Nephron (organoid): ENCODE measurements at regions not wholly inside any gene's neighbourhood (a gene's known extent, or its start where the extent isn't known, plus 50 kb on each side); places are given as distances from the start of the nearest gene placed in this dataset.

Experiments
- H3K27ac Mint-ChIP-seq, 3 experiments: 2 replicates each; pipeline ENCODE4 v1.8.0; 2020; ENCODE audit warnings: mixed read lengths in 3 of 3, mild to moderate bottlenecking in 2 of 3, moderate library complexity in 1 of 3
- H3K27me3 Mint-ChIP-seq: 2 replicates; pipeline ENCODE4 v1.8.0; 2021; ENCODE audit warnings: low read depth, mild to moderate bottlenecking, moderate library complexity, mixed read lengths
- H3K36me3 Mint-ChIP-seq: 2 replicates; pipeline ENCODE4 v1.8.0; 2020; ENCODE audit warnings: low read depth, mixed read lengths
- H3K4me1 Mint-ChIP-seq: 2 replicates; pipeline ENCODE4 v1.8.0; 2020; ENCODE audit warnings: mixed read lengths
- H3K4me3 Mint-ChIP-seq, 3 experiments: 2 replicates each; pipeline ENCODE4 v1.8.0; 2020; ENCODE audit warnings: mild to moderate bottlenecking in 3 of 3, mixed read lengths in 3 of 3, moderate library complexity in 2 of 3
- H3K9me3 Mint-ChIP-seq: 2 replicates; pipeline ENCODE4 v1.8.0; 2020; ENCODE audit warnings: mixed read lengths
- CTCF ChIP-seq, 3 experiments: fragments of 200-600 bp; sonication (generic); IDR thresholded peaks; one replicate each; pipeline ENCODE4 v1.5.0; 2021; ENCODE audit warnings: antibody characterized with exemption in 3 of 3; ENCODE audit not compliant: unreplicated experiment in 3 of 3

- Mint-ChIP-seq H3K4me1 (peaks cover 5% of the 10 kb centered on the region), H3K4me3 (no peak overlapping the region), H3K9me3 (no peaks in the 10 kb centered on the region), H3K27ac (no peak overlapping the region), H3K36me3 (no peaks in the 10 kb centered on the region), H3K27me3 (no peaks in the 10 kb centered on the region)
- no peak for TF ChIP-seq CTCF (IDR thresholded peaks at IDR 0.05; ENCODE audit: unreplicated experiment in 3 of 3)
Observed at GRCh38 chr2:217102956-217103355, 243.1 kb upstream of the TNP1 start.

GRCh38 chr2:217101972-217102371 lies 242.1 kb upstream of the TNP1 start:
- no peak overlapping the region for H3K27ac Mint-ChIP-seq
- H3K9me3 Mint-ChIP-seq: no peaks in the 10 kb centered on the region
- no peaks in the 10 kb centered on the region for H3K36me3 Mint-ChIP-seq
- no peaks in the 10 kb centered on the region for H3K27me3 Mint-ChIP-seq
- TF ChIP-seq CTCF (IDR thresholded peaks at IDR 0.05; ENCODE audit: unreplicated experiment in 3 of 3): no peak
- H3K4me3 Mint-ChIP-seq: no peak overlapping the region
- H3K4me1 Mint-ChIP-seq: peaks cover 10% of the 10 kb centered on the region

GRCh38 chr2:217099561-217099960 lies 239.7 kb upstream of the TNP1 start:
- no peaks in the 10 kb centered on the region for H3K36me3 Mint-ChIP-seq
- H3K4me3 Mint-ChIP-seq: no peak overlapping the region
- no peaks in the 10 kb centered on the region for H3K27me3 Mint-ChIP-seq
- H3K4me1 Mint-ChIP-seq: peaks cover 18% of the 10 kb centered on the region
- peak overlapping the region in 2 of 3 experiments; percentile 18 to 41 for H3K27ac Mint-ChIP-seq
- H3K9me3 Mint-ChIP-seq: no peaks in the 10 kb centered on the region
- TF ChIP-seq CTCF (IDR thresholded peaks at IDR 0.05; ENCODE audit: unreplicated experiment in 3 of 3): no peak

GRCh38 chr2:217098435-217098834 lies 238.6 kb upstream of the TNP1 start:
- TF ChIP-seq CTCF (IDR thresholded peaks at IDR 0.05; ENCODE audit: unreplicated experiment in 3 of 3): no peak
- no peak overlapping the region for H3K4me3 Mint-ChIP-seq
- H3K36me3 Mint-ChIP-seq: peaks cover 4% of the 10 kb centered on the region
- H3K27me3 Mint-ChIP-seq: no peaks in the 10 kb centered on the region
- peaks cover 3% of the 10 kb centered on the region for H3K9me3 Mint-ChIP-seq
- peak overlapping the region in 2 of 3 experiments; percentile 18 to 73 for H3K27ac Mint-ChIP-seq
- peaks cover 18% of the 10 kb centered on the region for H3K4me1 Mint-ChIP-seq

- Mint-ChIP-seq H3K9me3 (peaks cover 3% of the 10 kb centered on the region), H3K4me3 (no peak overlapping the region), H3K4me1 (peaks cover 18% of the 10 kb centered on the region), H3K27ac (peak overlapping the region; percentile 52 to 89 (median 80)), H3K27me3 (no peaks in the 10 kb centered on the region), H3K36me3 (peaks cover 4% of the 10 kb centered on the region)
- TF ChIP-seq CTCF (IDR thresholded peaks at IDR 0.05; ENCODE audit: unreplicated experiment in 3 of 3): no peak
Observed at GRCh38 chr2:217097346-217097745, 237.5 kb upstream of the TNP1 start.

GRCh38 chr2:217096474-217097225 lies 236.8 kb upstream of the TNP1 start:
- Mint-ChIP-seq H3K4me1 (peaks cover 21% of the 10 kb centered on the region), H3K27ac (peak overlapping the region; percentile 52 to 89 (median 80)), H3K9me3 (peaks cover 3% of the 10 kb centered on the region), H3K4me3 (no peak overlapping the region), H3K27me3 (no peaks in the 10 kb centered on the region), H3K36me3 (peaks cover 4% of the 10 kb centered on the region)
- no peak for TF ChIP-seq CTCF (IDR thresholded peaks at IDR 0.05; ENCODE audit: unreplicated experiment in 3 of 3)
